ENCODE measurements at regions not wholly inside any gene's neighbourhood (a gene's known extent, or its start where the extent isn't known, plus 50 kb on each side); places are given as distances from the start of the nearest gene placed in this dataset.
"Not testable (repeated sequence)": the region's sequence is repeated elsewhere in the genome, so short reads cannot be mapped to it uniquely, and the experiment has no call there.

DNA sequence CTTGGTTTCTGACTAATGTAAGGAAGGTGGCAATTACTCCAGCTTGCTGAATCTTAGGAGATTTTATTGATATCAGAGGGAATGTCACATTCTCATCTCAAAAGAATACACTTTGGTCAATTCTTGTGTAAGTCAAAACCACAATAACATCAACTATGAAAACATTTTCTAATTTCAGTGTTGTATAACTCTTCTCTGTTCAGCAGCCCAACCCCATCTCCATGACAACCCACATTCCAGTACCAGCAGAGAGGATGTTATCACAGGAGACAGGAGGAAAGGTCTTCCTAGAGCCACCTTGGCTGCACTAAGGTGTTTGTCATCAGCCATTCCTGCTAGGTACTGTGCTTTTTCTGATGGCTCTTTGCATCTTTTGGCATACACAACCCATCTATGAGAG lies 529.1 kb upstream of the BRINP1 start:
- no peak for DNase-seq

DNA sequence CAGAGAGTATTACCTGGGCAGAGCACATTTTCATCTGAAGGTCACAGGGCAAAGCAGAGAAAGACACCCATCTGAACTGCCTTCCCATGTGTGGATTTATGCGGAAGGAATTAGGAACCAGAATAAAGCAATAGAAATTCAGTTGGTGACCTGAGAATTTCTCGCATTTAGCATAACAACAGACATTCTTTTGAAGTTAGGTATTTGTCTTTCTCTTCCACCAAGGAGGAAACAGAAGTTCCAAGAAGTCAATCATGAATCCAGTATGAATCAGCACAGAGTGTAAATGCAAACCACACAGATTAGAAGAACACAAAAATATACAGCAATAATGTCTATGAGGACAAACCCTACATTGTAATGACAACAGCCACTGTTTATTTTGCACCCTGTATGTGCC lies 515.2 kb upstream of the BRINP1 start:
- no peak for DNase-seq

DNA sequence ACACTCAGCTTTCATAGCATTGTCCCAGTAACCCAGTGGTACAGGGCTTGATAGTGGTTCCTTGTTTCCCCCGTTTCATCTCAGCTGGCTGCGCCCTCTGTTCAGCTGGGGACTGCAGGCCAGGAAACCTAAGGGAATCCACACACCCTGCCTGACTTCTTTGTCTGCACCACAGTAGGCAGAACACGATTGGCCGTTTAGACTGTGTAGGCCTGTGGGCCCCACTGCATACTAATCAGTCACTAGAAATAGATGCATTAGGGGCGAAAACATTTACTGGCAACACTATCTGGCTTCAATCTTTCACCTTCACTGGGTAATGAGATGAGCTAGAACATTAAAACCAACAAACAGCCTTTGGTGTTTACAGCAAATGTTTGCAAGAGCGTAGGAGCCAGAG lies 512.7 kb upstream of the BRINP1 start:
- DNase-seq = no peak

DNA sequence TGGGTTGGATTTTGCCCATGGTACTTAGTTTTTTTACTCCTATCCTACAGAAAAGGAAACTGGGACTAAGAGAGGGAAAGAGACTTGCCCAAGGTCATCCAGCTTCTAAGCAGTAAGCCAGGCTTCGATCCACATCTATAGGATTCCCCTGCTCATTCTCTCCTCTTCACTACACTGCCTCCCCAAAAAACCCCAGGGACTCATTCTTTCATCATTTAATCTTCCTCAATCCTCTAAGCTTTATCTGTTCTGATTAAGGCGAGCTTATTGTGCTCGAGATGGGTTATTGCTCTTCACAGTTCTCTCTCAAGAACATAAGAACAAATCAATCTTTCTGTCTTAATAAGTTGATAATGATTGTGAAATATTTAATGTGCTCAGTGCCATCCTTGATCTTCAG lies 511.1 kb upstream of the BRINP1 start:
- DNase-seq = no peak

DNA sequence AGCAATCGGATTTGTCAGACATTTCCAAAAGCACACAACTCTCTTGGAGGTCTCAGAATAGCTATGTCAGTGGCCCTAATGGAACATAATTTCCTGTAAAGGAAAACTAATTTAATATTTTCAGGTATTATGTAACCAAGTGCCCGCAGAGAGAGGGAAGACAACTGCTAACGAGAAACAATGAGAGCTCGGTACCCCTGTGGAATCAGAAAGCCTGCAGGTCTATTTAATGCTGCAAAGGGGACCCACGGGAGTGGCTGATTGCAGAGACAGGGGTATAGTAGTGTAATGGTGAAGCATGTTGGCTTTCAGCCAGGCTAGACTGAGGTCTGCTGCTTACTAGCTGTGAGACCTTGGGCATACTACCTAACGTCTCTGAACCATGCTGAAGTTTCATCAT lies 508.1 kb upstream of the BRINP1 start:
- DNase-seq = no peak

DNA sequence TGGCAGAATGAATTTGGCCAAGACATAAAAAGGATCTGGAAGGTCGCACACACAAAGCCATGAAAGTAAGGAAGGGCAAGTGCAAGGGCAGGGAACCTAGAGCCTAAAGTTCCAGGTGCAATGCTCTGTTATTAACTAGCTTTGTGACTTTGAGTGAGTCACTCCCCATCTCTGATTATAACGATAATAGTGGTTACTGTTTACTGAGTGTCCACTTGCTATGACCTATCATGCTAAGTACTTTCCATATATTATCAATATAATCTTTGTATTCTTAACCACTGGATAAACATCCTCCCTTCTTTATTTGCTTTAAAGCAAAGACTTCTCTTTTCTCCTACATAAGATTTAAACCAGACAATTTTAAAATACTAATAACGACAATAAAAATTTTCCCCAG lies 504.6 kb upstream of the BRINP1 start:
- DNase-seq = no peak

DNA sequence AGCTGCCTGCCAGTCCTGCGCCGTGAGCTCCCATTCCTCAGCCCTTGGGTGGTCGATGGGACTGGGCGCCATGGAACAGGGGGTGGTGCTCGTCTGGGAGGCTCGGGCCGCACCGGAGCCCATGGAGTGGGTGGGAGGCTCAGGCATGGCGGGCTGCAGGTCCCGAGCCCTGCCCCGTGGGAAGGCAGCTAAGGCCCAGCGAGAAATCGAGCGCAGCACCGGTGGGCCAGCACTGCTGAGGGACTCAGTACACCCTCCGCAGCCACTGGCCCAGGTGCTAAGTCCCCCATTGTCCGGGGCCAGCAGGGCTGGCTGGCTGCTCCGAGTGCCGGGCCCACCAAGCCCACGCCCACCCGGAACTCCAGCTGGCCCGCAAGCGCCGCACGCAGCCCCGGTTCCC lies 501.0 kb upstream of the BRINP1 start:
- not testable (repeated sequence) for DNase-seq

DNA sequence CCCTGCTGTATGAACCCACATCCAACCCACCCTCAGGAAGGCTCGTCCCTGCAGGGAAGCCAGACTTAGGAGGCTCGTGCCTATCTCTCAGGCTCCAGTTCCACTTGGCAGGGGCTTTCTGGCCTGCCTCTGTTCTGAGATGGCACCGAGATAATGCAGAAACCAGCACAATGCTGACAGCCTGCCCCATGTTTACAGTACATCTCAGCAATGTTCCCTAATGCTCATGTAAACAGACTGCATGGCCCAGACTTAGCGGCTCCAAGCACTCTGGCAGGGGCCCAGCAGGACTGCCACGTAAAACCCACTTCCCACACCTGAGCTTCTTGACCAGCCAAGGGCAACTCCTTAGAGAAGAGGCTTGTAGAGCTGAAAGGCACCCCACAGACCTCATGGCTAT lies 499.5 kb upstream of the BRINP1 start:
- no peak for DNase-seq

DNA sequence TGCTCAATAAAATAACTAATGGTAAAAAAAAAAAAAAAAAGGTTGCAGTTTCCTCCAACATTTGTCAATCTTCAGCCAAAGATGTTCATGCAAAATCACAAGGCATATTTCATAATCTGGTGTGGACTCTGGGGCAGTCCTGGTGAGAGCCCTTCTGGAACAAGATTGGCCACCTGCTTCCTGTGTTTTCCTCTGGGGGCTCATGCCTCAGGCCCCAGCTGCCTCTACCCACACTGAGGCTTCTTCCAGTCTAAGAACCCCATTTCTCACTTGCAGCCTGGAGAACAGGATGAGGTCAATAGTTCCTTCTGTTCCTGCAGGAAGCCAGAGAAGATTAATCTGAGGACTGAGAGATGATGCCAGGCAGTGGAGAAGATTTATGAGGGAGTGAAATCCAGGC lies 492.6 kb upstream of the BRINP1 start:
- no peak for DNase-seq

DNA sequence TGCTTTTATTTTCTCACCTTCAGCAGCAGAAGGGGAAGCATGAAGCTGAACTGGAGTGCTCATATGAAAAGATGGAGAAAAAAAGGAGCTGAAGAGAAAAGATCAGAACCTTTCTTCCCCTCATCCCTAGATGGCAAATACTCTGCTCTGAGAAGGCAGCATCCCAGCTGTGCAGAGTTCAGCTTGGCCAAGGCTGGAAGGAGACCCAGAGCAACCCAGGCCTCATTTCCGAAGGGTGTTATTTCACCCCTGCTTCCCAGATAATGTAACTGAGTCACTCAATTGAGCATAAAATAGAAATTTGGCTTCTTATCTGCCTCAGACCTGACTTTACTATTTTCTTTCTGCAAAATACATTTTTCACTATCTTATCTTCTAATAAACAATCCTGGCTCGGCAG lies 489.9 kb upstream of the BRINP1 start:
- DNase-seq = no peak

DNA sequence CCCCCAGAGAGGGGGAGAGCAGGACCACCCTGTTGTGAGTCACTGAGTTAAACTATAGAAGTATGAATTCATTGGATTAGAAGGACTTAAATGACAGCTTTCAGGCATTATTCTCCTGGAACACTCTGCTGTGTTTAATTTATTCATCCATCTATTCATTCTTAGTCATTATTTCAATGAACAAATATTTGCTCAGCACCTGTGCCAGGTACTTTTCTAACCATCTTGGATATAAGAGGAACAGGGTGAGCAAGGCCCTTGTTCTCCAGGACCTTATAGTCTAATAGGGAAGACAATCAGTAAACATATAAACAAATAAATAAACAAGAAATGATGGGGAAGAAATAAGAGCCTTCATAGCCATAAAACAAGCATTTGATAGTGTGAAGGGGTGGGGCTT lies 483.9 kb upstream of the BRINP1 start:
- no peak for DNase-seq

DNA sequence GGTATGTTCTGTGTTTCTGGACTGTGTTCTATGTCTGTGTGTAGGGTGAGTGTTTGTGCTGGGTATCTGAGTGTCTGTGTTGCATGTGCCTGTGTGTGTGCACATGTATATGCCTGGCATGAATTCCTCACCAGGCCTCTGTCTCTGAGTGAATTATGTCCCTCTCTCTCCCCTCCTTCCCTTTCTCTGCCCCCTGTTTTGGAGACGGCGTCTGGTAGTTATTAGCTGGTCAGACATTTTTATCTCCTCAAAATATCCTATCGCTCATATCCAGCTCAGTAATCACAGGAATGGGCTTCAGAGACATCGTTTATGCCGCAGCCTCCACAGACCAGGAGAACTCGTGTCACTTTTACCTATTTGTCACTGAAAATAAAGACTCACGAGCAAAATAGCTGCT lies 483.2 kb upstream of the BRINP1 start:
- no peak for DNase-seq

DNA sequence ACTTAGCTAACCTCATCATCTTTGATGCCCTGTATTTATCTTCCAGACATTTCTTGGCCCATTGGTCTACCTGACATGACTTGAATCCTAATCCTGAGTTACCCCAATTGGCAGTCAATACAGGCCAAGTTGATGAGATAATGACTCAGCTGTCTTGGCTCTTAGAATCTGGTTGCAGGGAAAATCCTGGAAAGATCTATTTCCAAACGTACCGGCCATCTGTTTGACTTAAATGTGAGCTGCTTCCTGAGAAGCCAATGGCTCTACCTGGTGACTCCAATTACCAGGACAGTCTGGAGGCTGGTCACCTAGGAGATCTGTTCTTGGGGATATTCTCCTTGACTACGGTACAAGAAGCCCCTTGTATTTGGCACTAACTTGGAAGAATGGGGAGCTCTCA lies 475.2 kb upstream of the BRINP1 start:
- DNase-seq = no peak

DNA sequence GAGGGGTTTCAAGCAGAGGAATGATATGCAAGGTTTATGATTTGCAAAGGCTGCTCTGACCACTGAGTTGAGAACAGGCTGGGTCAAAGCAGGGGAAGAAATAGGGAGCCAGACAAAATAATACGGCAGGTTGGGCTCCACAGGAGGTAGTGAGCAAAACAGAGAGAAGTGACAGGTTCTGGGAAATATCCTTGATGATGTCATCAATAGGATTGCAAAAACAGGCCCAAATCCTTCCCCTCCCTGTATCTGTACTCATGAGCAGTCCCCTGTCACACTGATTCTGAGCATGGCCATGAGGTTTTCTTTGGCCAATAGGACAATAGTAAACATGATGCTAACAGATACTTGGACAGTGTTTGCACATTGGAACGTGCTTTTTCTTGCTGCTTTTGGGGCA lies 471.8 kb upstream of the BRINP1 start:
- no peak for DNase-seq

DNA sequence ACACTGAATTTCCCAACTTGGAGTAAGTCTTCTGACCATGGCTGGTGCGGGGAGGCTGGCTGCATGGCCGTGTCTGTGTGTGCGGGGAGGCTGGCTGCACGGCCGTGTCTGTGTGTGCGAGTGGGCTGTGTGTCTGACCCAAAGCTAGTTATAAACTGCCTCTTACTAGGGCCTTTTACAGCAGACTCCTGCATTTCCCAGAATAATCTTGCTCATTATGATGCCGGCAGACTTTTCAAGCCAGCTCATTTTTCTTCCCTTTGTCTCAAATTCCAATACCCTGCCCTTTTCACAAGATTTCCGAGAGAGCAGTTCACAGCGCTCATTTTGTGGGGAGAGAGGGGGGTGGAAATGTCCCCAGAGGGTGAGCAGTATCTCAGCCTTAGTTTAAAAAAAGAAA lies 470.7 kb upstream of the BRINP1 start:
- DNase-seq = no peak

DNA sequence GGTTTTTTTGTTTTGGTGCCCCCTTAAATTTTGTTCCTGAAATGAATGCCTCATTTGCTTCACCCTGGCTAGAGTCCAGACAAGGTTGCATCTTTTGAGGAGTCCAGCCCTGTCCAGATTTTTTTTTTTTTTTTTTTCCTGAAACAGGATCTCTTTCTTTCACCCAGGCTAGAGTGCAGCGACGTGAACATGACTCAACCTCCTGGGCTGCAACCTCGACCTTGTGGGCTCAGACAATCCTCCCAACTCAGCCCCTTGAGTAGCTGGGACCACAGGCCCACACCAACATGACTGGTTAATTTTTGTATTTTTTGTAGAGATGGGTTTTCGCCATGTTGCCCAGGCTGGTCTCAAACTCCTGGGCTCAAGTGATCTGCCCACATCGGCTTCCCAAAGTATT lies 469.0 kb upstream of the BRINP1 start:
- DNase-seq = no peak

DNA sequence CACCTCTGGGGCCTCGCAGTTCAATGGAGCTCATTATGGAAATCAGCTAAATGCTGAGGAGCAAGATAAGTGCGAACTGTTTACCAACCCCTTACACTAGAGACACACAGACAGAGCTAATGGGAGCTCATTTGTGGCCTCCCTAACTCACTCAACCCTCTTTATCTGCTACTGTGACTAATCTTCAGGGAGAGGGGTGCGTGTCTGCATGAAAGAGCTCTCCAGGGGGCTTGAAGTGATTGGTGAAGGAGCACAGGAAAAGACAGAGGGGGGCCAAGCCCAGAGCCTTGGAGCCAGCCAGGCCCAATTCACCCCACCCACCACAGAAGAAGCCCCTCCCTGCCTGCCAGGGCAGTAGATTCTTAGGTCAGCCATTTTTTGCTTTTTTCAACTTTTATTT lies 466.8 kb upstream of the BRINP1 start:
- DNase-seq = no peak

DNA sequence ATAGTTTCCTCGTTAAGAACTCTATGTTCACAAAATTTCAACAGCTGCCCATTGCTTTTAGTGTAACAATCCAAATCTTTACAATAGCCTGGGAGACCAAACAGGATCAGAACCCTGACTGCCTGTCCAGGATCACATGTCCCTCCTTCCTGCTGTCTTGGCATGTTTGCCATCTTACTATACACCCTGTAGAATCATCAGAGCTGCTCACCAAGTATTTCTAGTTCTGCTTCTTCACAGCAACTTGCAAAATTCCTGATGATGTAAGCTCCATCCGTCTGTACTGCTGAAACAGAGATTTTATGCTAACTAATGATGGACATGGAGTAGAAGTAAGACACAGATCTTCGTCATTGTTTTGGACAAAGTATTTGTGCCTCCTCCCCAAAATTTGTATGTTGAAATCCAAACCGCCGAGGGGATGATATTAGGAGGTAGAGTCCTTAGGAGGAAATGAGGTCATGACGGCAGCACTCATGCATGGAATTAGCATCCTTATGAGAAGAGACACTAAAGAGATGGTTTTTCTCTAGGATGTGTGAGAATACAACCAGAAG lies 464.9 kb upstream of the BRINP1 start:
- DNase-seq = no peak

DNA sequence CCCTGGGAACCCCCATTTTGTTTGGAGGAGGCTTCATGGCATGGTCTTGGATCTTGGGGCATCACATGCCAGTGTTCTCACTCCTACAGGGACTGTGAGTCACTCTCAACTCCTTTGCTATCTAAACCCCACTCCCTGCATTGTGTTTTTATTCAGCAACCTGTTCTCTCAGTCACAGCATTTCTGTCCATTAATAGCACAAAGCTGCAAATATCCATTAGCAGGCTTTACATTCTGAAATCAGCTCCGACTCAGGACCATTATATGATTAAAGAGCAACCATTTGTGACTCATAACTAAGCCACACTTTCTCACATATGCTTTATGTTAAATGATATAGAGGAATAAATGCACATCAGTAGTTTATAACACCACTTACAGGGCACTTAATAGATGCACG lies 462.1 kb upstream of the BRINP1 start:
- no peak for DNase-seq

DNA sequence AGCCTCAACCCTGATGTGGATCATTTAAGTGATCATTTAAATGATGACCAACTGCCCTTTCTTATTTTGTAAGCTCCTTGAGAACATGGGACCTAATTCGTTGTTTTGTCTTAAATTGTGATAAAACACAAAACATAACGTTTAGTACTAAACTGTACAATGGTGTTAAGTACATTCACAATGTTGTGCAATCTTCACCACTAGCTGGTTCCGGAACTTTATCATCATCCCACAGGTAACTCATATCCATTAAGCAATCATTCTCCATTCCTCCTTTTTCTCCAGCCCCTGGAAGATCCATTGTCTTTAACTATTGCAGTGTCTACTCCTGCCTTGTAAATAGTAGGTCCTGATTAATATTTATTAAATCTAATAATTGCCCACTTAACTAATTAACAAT lies 460.5 kb upstream of the BRINP1 start:
- no peak for DNase-seq

DNA sequence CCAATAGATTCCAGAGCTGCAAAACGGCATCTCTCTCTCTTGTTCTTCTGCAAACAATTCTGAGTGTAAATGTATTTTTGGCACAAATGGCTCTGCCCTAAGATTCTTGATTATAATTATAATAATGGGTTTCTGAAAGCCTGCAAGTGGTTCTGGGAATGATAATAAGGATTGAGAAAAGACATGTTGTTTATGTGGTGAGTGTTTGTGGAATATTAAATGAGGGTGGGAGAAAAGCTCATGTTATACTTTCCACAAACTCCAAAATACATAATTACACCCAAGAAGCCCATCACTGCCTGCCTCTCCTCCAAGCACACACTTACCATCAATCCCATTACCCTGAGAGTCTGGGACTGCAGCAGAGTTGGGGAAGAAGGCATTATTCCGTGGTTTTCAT lies 460.0 kb upstream of the BRINP1 start:
- no peak for DNase-seq

DNA sequence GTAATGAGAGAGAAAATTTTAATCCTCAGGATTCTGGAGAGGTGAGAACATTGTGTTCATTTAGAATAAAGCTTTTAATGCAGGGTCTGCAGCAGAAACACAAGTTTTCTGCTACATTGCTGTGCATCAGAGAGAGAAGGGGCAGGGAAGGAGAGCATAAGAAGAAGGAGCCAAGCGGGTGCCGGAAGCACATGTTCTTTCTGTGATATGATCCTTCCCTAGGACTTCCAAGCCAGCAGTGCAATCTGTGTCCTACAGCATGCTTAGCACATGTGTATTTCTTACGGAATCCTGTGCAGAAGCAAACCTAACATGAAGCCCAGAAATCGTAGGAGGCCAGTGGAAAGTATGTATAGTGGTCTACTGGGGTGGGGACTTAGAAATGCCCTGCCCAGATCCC lies 458.3 kb upstream of the BRINP1 start:
- no peak for DNase-seq

DNA sequence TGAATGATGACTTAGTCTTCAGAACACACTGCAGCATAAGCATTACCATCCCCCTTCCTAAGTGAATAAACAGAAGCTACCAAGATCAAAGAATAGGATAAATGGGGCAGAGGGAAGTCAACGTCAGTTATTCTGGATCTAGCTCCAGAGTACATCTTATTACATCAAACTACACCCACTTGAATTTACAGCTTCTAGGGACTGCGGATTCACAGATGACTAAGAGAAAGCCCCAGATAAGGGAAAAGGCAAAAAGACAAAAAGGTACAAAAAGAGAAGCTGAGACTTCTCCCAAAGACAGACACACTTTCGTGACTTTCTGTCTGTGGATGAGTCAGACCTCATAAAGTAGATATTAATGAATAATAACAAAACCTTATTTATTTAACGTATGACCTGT lies 457.9 kb upstream of the BRINP1 start:
- no peak for DNase-seq

DNA sequence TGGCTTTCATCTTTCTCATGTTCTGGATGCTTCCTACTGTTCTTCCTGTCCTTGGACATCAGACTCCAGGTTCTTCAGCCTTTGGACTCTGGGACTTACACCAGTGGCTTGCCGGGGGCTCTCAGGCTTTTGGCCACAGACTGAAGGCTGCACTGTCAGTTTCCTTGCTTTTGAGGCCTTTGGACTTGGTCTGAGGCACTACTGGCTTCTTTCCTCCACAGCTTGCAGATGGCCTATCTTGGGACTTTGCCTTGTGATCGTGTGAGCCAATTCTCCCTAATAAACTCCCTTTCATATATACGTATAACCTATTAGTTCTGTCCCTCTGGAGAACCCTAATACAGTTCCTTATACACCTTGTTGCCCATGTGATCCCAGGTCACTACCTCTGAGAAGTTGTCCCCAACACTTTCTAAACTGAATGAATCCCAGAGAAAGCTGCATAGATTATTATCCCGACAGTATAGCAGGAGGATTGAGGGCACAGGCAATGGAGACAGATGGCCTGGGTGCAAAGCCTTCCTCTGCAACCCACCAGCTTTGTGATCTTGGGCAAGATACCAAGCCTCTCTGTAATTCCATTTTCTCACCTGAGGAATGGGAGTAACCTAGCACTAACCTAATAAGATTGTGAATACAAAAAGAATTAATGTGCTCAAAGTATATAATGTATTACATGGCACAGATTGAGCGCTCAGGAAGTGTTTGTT lies 449.6 kb upstream of the BRINP1 start:
- no peak for DNase-seq

DNA sequence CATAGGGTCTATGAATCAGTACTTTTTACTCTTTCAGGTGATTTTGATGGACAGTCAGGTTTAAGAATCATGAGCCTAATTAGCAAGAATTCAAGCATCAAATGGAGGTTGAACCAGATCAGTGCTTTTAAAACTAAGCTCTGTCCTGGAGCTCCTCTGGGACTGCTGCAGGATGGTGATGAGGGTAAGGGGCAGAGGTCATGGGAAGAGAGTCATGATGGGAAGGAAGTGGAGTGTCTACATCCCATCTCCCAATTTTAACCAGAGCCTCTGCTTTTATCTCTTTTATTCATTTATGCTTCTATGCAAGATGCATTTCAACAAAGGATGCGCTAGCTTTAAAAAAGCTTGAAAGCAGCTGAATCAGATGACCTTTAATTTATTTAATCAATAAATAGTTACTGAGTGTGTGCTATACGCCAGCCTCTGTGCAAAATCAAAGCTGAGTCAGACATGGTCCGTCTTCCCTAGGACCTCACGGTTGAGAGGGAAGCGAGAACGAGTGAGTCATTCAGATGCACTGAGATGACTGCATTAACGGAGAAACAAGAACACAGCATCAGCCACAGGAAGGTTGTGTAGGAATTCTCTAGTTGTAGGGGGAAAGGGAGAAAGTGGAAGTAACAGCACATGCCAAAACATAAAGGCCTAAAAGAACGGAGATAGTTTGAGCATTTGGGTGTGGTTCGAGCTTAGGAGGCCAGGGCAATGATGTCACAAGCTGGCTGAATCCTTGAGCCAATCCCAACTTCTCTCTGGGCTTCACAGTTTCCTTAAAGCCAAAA lies 441.6 kb upstream of the BRINP1 start:
- DNase-seq = no peak
